ENCODE measurements at regions not wholly inside any gene's neighbourhood (a gene's known extent, or its start where the extent isn't known, plus 50 kb on each side); places are given as distances from the start of the nearest gene placed in this dataset.

GRCh38 chr13:107680115-107680514, 535.2 kb downstream of the LIG4 start:
- no peaks in the 10 kb centered on the region for H3K36me3 ChIP-seq (ENCODE audit: control insufficient read depth, insufficient read depth, low read length)
- ChIA-PET POLR2A (no interaction called here), CTCF (no interaction called here)
- no peak for TF ChIP-seq CTCF (IDR thresholded peaks at IDR 0.05; ENCODE audit: insufficient read depth, low read depth, low read length)
- no peaks in the 10 kb centered on the region for H3K27me3 ChIP-seq (ENCODE audit: control insufficient read depth, insufficient read depth, low read length)
- no peak for DNase-seq (ENCODE audit: low read depth)
- H3K4me3 ChIP-seq (ENCODE audit: low read depth, low read length): no peak overlapping the region

- peak; percentile 28 for TF ChIP-seq CTCF (IDR thresholded peaks at IDR 0.05; ENCODE audit: insufficient read depth, low read depth, low read length)
These were observed 537.2 kb downstream of the LIG4 start for GRCh38 chr13:107678075-107678689.

GRCh38 chr13:107675847-107676550, 539.3 kb downstream of the LIG4 start:
- Histone ChIP-seq H3K36me3 (ENCODE audit: control insufficient read depth, insufficient read depth, low read length) (no peaks in the 10 kb centered on the region), H3K27me3 (ENCODE audit: control insufficient read depth, insufficient read depth, low read length) (no peaks in the 10 kb centered on the region), H3K4me3 (ENCODE audit: low read depth, low read length) (no peak overlapping the region)
- CTCF ChIA-PET: no interaction called here
- TF ChIP-seq CTCF (IDR thresholded peaks at IDR 0.05; ENCODE audit: insufficient read depth, low read depth, low read length): no peak
- DNase-seq (ENCODE audit: low read depth): no peak
- POLR2A ChIA-PET: no interaction called here

More at GRCh38 chr13:107678075-107678689, 537.2 kb downstream of the LIG4 start:
- Histone ChIP-seq H3K36me3 (ENCODE audit: control insufficient read depth, insufficient read depth, low read length) (no peaks in the 10 kb centered on the region), H3K27me3 (ENCODE audit: control insufficient read depth, insufficient read depth, low read length) (no peaks in the 10 kb centered on the region), H3K4me3 (ENCODE audit: low read depth, low read length) (no peak overlapping the region)
- ChIA-PET POLR2A (no interaction called here), CTCF (no interaction called here)
- no peak for DNase-seq (ENCODE audit: low read depth)

- Histone ChIP-seq H3K27me3 (ENCODE audit: control insufficient read depth, insufficient read depth, low read length) (no peaks in the 10 kb centered on the region), H3K36me3 (ENCODE audit: control insufficient read depth, insufficient read depth, low read length) (no peaks in the 10 kb centered on the region), H3K4me3 (ENCODE audit: low read depth, low read length) (no peak overlapping the region)
- TF ChIP-seq CTCF (IDR thresholded peaks at IDR 0.05; ENCODE audit: insufficient read depth, low read depth, low read length): no peak
- POLR2A ChIA-PET: no interaction called here
- DNase-seq (ENCODE audit: low read depth): peak; percentile 35
- CTCF ChIA-PET: no interaction called here
These were observed 545.8 kb downstream of the LIG4 start for GRCh38 chr13:107669391-107669993.

GRCh38 chr13:107665926-107666458, 549.3 kb downstream of the LIG4 start:
- Histone ChIP-seq H3K4me3 (ENCODE audit: low read depth, low read length) (no peak overlapping the region), H3K36me3 (ENCODE audit: control insufficient read depth, insufficient read depth, low read length) (no peaks in the 10 kb centered on the region), H3K27me3 (ENCODE audit: control insufficient read depth, insufficient read depth, low read length) (no peaks in the 10 kb centered on the region)
- POLR2A ChIA-PET: no interaction called here
- CTCF ChIA-PET: no interaction called here
- DNase-seq (ENCODE audit: low read depth): no peak
- TF ChIP-seq CTCF (IDR thresholded peaks at IDR 0.05; ENCODE audit: insufficient read depth, low read depth, low read length): no peak

Data from BJ (cell line).